ENCODE measurements at regions not wholly inside any gene's neighbourhood (a gene's known extent, or its start where the extent isn't known, plus 50 kb on each side); places are given as distances from the start of the nearest gene placed in this dataset.
"Not testable (repeated sequence)": the region's sequence is repeated elsewhere in the genome, so short reads cannot be mapped to it uniquely, and the experiment has no call there.

GRCh38 chr18:65607161-65607560 is 143.7 kb upstream of the CDH7 start:
- Histone ChIP-seq H3K9me3 (ENCODE audit: insufficient read depth, low read length, severe bottlenecking) (no peaks in the 10 kb centered on the region), H3K4me1 (ENCODE audit: insufficient read depth, low read length) (no peaks in the 10 kb centered on the region), H3K27me3 (ENCODE audit: insufficient read depth, low read length, poor library complexity) (no peaks in the 10 kb centered on the region), H3K36me3 (ENCODE audit: insufficient read depth, low read length) (no peaks in the 10 kb centered on the region), H3K27ac (ENCODE audit: low read length) (no peak overlapping the region), H2AFZ (ENCODE audit: low read depth, low read length) (no peak overlapping the region), H3K79me2 (ENCODE audit: insufficient read depth, low read length) (no peaks in the 10 kb centered on the region), H4K20me1 (ENCODE audit: insufficient read depth, low read length) (no peaks in the 10 kb centered on the region), H3K4me2 (ENCODE audit: insufficient read depth, low read length) (no peak overlapping the region), H3K4me3 (ENCODE audit: low read depth in 1 of 2, low read length in 2 of 2) (no peak overlapping the region), H3K9ac (ENCODE audit: low read depth, low read length) (no peak overlapping the region)
- no peak for TF ChIP-seq EZH2 (IDR thresholded peaks at IDR 0.05; ENCODE audit: borderline replicate concordance, low read depth, low read length, severe bottlenecking)
- TF ChIP-seq, protein P1, sequence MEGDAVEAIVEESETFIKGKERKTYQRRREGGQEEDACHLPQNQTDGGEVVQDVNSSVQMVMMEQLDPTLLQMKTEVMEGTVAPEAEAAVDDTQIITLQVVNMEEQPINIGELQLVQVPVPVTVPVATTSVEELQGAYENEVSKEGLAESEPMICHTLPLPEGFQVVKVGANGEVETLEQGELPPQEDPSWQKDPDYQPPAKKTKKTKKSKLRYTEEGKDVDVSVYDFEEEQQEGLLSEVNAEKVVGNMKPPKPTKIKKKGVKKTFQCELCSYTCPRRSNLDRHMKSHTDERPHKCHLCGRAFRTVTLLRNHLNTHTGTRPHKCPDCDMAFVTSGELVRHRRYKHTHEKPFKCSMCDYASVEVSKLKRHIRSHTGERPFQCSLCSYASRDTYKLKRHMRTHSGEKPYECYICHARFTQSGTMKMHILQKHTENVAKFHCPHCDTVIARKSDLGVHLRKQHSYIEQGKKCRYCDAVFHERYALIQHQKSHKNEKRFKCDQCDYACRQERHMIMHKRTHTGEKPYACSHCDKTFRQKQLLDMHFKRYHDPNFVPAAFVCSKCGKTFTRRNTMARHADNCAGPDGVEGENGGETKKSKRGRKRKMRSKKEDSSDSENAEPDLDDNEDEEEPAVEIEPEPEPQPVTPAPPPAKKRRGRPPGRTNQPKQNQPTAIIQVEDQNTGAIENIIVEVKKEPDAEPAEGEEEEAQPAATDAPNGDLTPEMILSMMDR (IDR thresholded peaks at IDR 0.05; ENCODE audit: borderline replicate concordance, extremely low read depth, low read length, poor library complexity, severe bottlenecking), result no peak
- ATAC-seq (ENCODE audit: insufficient read depth, low read depth) (no peak), DNase-seq (no peak)

GRCh38 chr18:65606551-65607130 is 144.2 kb upstream of the CDH7 start:
- no peak overlapping the region for H3K4me3 ChIP-seq (ENCODE audit: low read depth in 1 of 2, low read length in 2 of 2)
- no peak overlapping the region for H2AFZ ChIP-seq (ENCODE audit: low read depth, low read length)
- H3K36me3 ChIP-seq (ENCODE audit: insufficient read depth, low read length), result no peaks in the 10 kb centered on the region
- H3K27me3 ChIP-seq (ENCODE audit: insufficient read depth, low read length, poor library complexity), result no peaks in the 10 kb centered on the region
- no peaks in the 10 kb centered on the region for H3K4me1 ChIP-seq (ENCODE audit: insufficient read depth, low read length)
- no peak for ATAC-seq (ENCODE audit: insufficient read depth, low read depth)
- no peak overlapping the region for H3K4me2 ChIP-seq (ENCODE audit: insufficient read depth, low read length)
- no peaks in the 10 kb centered on the region for H3K79me2 ChIP-seq (ENCODE audit: insufficient read depth, low read length)
- H4K20me1 ChIP-seq (ENCODE audit: insufficient read depth, low read length), result no peaks in the 10 kb centered on the region
- TF ChIP-seq EZH2 (IDR thresholded peaks at IDR 0.05; ENCODE audit: borderline replicate concordance, low read depth, low read length, severe bottlenecking), result no peak
- TF ChIP-seq, protein P1 (IDR thresholded peaks at IDR 0.05; ENCODE audit: borderline replicate concordance, extremely low read depth, low read length, poor library complexity, severe bottlenecking), result no peak
- no peak overlapping the region for H3K27ac ChIP-seq (ENCODE audit: low read length)
- no peaks in the 10 kb centered on the region for H3K9me3 ChIP-seq (ENCODE audit: insufficient read depth, low read length, severe bottlenecking)
- H3K9ac ChIP-seq (ENCODE audit: low read depth, low read length), result no peak overlapping the region
- DNase-seq, result no peak

DNA sequence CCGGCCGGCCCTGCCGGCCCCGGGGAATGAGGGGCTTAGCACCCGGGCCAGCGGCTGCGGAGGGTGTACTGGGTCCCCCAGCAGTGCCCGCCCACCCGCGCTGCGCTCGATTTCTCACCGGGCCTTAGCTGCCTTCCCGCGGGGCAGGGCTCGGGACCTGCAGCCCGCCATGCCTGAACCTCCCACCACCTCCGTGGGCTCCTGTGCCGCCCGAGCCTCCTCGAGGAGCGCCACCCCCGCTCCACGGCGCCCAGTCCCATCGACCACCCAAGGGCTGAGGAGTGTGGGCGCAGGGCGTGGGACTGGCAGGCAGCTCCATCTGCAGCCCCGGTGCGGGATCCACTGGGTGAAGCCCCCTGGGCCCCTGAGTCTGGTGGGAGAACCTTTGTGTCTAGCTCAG is 145.5 kb upstream of the CDH7 start:
- ATAC-seq (ENCODE audit: insufficient read depth, low read depth); H4K20me1 ChIP-seq (ENCODE audit: insufficient read depth, low read length); H2AFZ ChIP-seq (ENCODE audit: low read depth, low read length); DNase-seq; H3K27ac ChIP-seq (ENCODE audit: low read length); H3K4me3 ChIP-seq (ENCODE audit: low read depth in 1 of 2, low read length in 2 of 2); H3K36me3 ChIP-seq (ENCODE audit: insufficient read depth, low read length); H3K4me2 ChIP-seq (ENCODE audit: insufficient read depth, low read length); H3K9me3 ChIP-seq (ENCODE audit: insufficient read depth, low read length, severe bottlenecking); H3K4me1 ChIP-seq (ENCODE audit: insufficient read depth, low read length); H3K27me3 ChIP-seq (ENCODE audit: insufficient read depth, low read length, poor library complexity); H3K9ac ChIP-seq (ENCODE audit: low read depth, low read length); H3K79me2 ChIP-seq (ENCODE audit: insufficient read depth, low read length): not testable (repeated sequence)

- Histone ChIP-seq H3K27me3 (ENCODE audit: insufficient read depth, low read length, poor library complexity) (no peaks in the 10 kb centered on the region), H3K4me1 (ENCODE audit: insufficient read depth, low read length) (no peaks in the 10 kb centered on the region), H2AFZ (ENCODE audit: low read depth, low read length) (no peak overlapping the region), H3K9me3 (ENCODE audit: insufficient read depth, low read length, severe bottlenecking) (no peaks in the 10 kb centered on the region), H3K4me3 (ENCODE audit: low read depth in 1 of 2, low read length in 2 of 2) (no peak overlapping the region), H3K36me3 (ENCODE audit: insufficient read depth, low read length) (no peaks in the 10 kb centered on the region), H4K20me1 (ENCODE audit: insufficient read depth, low read length) (no peaks in the 10 kb centered on the region), H3K4me2 (ENCODE audit: insufficient read depth, low read length) (no peak overlapping the region), H3K27ac (ENCODE audit: low read length) (no peak overlapping the region), H3K79me2 (ENCODE audit: insufficient read depth, low read length) (no peaks in the 10 kb centered on the region), H3K9ac (ENCODE audit: low read depth, low read length) (no peak overlapping the region)
- no peak for TF ChIP-seq EZH2 (IDR thresholded peaks at IDR 0.05; ENCODE audit: borderline replicate concordance, low read depth, low read length, severe bottlenecking)
- TF ChIP-seq, protein P1 (IDR thresholded peaks at IDR 0.05; ENCODE audit: borderline replicate concordance, extremely low read depth, low read length, poor library complexity, severe bottlenecking), result no peak
- no peak for DNase-seq
- no peak for ATAC-seq (ENCODE audit: insufficient read depth, low read depth)
Measured at GRCh38 chr18:65601775-65602174, 149.0 kb upstream of the CDH7 start.

Measured in DND-41 (cell line).